GM23248 (cell line): ENCODE measurements at regions not wholly inside any gene's neighbourhood (a gene's known extent, or its start where the extent isn't known, plus 50 kb on each side); places are given as distances from the start of the nearest gene placed in this dataset.

Experiments
- EZH2 ChIP-seq: fragments of 200-600 bp; sonication (generic); IDR thresholded peaks from 2 replicates; pipeline ENCODE4 v1.6.1; 2018; ENCODE audit warnings: antibody characterized with exemption, mild to moderate bottlenecking; ENCODE audit not compliant: insufficient read depth, poor library complexity, severe bottlenecking
- EZH2phosphoT487 ChIP-seq: fragments of 200-600 bp; sonication (generic); IDR thresholded peaks from 2 replicates; pipeline ENCODE4 v1.6.1; 2018; ENCODE audit warnings: antibody characterized with exemption, moderate library complexity, mild to moderate bottlenecking, low read depth; ENCODE audit not compliant: insufficient read depth

DNA sequence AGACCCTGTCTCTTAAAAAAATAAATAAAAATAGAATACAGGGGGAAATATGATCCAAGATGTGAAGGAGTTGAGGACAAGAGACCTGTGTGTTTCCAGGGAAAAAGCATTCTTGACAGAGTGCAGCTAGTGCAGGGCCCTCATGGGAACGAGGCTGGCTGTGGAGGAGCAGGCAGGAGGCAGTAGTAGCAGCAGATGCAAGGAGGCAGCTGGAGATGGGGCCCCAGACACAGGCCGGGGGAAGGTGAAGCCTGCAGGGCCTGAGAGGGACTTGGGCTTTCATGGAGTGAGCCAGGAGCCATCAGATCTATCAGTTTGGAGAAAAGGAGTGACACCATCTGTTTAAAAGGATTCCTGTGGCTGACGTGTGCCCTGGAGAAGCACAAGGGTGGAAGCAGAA lies 71.4 kb upstream of the ZNF438 start:
- no peak for TF ChIP-seq EZH2
- no peak for TF ChIP-seq EZH2phosphoT487
